ENCODE measurements at regions not wholly inside any gene's neighbourhood (a gene's known extent, or its start where the extent isn't known, plus 50 kb on each side); places are given as distances from the start of the nearest gene placed in this dataset.
"Not testable (repeated sequence)": the region's sequence is repeated elsewhere in the genome, so short reads cannot be mapped to it uniquely, and the experiment has no call there.

DNA sequence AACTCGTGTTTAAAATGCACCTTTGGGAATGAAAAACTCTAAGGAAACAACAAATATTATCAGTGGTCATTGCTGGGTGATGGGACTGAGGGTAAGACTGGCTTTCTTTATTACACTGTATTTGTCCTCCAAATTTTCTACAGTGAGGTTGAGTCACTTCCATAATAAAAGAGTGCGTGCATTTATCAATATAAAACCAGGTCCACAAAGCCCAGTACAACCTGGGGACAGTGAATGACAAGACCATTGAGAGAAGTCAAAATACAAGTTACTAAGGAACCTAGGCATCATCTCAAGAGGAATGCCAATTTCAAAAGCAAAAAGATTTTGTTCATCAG lies 76.4 kb downstream of the MAGED4 start:
- no peak for DNase-seq

DNA sequence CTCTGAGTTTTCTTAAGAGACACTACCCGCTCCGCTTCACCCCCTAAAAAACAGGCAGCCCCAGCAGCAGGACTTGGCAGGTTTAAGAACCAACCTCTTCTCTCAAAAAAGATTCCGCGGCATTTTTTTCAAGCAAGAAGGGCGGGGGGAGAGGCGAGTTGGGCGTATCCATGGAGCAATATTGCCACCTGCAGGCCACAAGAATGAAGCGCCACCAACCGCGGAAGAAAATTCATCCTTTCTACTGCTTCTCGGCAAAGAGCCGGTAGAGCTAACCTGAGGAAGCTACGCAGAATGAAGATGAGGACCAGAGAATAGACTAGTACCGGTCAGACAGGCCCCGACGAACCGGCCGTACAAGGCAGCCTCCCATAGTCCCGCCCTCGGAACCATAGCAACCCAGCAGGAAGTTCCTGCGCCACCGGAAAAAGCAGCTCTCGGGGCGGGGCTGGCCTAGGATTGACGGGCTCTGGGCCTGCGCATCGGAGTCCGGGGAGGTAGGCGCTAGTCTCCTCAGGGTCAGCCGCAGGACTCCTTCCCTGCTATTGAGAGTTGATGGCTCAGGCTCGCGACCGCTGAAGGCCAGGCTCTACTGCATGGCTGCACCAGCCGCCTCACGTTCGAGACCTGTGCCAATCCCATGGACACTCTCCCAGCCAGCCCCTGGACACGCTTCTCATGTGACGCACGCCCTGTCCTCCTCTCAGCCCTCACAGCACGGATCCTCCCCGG lies 76.9 kb downstream of the MAGED4 start:
- peak; percentile 87 for DNase-seq

DNA sequence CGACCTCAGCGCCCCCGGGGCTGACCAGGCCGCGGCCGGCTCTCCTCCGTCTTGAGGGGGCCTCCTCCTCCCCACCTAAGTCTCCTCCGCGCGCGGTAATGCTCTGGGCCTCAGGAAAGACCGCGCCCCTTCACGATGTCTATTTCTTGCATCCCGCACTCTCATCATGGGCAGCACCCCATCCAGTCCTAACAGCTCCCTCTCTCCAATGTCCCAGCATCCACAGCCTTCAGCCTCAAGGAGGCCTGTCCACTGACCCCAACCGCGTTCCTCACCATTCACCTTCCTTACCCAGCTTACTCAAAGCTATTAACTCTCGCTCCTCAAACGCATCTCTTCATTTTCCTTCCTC lies 77.5 kb downstream of the MAGED4 start:
- DNase-seq, result no peak

DNA sequence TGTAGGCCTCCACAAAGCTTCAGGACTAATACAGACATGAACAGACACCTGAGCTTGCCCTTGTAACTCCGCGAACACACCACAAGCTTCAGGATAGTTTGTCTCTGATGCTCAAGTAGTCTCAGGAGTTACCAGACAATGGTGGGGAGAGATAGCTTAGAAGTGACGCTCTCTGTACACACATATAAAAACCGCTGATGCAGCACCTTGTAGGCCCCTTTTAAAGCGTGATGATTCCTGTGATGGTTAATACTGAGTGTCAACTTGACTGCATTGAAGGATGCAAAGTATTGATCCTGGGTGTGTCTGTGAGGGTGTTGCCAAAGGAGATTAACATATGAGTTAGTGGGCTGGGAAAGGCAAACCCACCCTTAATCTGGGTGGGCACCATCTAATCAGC lies 78.7 kb downstream of the MAGED4 start:
- no peak for DNase-seq

DNA sequence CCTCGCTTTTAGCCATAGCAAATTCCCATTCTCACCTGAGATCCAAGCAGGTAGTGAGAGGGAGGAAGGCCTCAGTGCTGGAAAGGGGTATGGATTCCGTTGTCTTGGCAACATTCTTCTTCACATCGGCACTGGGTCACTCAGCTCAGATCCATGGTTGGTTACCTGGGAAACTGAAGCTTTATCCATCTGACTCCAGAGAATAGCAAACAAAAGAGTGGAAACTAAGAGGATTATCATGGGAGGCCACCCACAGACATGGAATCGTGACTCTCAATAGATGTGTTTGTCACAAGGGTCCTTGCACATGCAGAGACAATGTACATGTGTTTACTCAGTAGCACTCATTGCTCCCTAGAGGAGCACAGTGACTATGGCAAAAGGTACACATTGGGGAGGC lies 81.0 kb downstream of the MAGED4 start:
- no peak for DNase-seq

DNA sequence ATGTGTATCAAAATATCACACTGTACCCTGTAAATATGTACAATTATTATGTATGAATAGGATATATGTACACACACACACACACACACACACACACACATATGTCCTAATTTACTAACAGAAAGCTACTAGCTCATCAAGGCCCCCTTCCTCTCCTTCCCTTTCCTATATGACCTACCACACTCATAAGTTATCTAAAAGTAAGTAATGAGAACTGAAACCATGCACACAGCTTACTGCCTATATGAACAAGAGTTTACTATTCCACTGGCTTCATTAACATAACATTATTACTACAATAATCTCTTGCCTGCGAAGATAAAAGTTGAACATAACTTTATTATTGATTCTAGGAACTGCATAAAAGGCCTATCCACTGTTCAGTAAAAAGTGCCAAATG lies 83.8 kb downstream of the MAGED4 start:
- DNase-seq, result not testable (repeated sequence)

DNA sequence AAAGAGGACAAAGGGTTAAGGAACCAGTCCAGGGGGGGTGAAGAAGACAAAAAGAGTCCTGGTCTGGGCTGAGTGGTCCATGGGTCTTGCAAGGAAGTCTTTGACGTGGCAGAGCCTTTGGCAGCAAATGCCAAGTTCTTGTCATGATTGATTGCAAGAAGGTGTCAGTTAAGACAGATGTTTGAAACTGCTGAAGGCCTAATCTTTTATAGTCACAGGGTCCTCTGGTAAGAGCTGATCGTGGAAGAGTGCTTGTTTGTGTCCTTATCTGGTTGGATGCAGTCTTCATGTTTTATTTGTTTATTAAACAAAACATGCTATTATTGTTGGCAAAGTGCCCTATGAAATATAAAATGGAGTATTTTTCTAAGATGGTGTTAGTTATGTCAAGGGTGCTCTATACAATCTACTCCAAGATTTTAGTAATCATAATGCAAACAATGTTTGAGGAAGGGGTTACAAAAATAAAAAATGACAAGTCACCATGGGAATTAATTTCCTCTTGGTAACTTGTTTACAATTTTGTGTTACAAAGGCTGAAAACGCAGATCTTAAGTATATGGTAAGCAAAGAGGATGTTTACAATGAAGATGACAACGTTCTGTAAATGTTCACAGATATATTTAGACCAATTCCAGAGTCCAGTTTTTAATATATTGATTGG lies 85.9 kb downstream of the MAGED4 start:
- DNase-seq, result no peak

DNA sequence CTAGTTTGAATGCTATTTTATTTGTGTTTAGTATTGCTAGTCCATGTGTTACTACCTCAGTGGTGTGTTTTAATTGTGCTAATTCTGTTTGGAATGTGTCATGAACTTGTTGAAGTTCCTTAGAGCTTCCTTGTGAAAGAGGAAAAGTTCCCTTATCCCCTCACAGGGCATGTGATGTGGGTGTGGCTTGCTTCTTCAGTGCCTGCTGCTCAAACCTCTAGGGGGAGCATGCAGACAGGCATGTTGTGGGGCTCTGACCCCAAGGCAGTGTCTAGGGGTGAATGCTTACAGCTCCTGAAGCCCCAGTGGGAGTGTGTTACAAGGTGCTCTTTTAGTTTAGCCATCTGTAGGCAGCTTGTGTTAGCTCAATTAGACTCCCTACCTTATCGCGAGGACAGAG lies 86.5 kb downstream of the MAGED4 start:
- peak; percentile 5 for DNase-seq

DNA sequence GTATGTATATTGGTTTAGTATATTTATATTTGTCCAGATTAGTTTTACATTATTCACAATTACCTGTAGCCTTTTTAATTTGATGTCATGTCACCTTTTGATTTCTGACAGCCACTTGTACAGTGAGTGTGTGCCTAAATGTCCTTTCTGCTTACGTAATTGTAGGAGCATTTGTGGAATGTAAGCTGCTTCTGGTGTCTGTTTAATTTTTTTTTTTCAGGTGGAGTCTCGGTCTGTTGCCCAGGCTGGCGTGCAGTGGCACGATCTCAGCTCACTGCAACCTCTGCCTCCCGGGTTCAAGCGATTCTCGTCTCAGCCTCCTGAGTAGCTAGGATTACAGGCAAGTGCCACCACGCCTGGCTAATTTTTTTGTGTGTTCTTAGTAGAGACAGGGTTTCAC lies 91.2 kb upstream of the XAGE2 start:
- DNase-seq, result no peak

DNA sequence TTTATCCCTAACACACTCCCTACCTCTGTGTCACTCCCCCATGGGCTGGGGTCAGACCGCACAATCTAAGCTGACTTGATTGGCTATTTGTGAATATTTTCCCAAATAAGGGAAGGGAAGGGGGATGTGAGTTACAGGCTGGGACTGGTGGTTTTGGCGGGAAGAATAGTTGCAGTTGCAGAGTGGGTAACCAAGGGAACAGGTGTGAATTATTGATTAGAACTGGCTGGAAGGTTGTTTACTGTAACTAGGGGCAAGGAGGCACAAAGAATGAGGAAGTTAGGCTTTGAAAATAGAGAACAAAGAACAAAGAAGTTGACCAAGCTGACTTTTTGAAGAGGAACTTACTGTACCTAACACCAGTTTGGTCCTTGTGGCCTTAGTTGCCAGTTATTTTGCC lies 88.0 kb upstream of the XAGE2 start:
- no peak for DNase-seq

DNA sequence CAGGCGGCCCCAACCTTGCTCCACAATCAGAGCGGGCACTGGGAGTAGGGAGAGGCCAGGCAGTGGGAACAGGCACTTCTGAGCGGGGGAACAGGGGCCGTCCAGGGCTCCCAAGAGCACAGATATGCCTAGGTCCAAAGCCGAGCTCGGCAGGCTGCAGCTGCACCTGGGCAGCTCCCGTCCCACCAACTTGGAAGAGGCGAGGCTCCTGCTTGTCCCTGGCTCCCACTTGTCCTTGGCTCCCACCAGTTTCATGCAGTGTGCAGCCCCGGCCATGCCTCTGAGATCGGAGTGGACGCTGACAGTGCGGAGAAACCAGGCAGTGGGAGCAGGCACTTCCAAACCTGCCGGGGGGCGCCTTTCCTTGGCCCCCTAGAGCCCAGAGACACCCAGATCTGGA lies 84.0 kb upstream of the XAGE2 start:
- DNase-seq, result no peak

DNA sequence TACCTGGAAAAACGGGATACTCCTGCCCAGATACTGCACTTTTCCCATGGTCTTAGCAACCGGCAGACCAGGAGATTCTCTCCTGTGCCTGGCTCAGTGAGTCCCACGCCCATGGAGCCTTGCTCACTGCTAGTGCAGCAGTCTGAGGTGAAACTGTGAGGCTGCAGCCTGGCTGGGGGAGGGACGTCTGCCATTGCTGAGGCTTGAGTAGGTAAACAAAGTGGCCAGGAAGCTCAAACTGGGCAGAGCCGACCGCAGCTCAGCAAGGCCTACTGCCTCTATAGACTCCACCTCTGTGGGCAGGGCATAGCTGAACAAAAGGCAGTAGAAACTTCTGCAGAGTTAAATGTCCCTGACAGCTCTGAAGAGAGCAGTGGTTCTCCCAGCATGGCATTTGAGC lies 69.9 kb upstream of the XAGE2 start:
- not testable (repeated sequence) for DNase-seq

DNA sequence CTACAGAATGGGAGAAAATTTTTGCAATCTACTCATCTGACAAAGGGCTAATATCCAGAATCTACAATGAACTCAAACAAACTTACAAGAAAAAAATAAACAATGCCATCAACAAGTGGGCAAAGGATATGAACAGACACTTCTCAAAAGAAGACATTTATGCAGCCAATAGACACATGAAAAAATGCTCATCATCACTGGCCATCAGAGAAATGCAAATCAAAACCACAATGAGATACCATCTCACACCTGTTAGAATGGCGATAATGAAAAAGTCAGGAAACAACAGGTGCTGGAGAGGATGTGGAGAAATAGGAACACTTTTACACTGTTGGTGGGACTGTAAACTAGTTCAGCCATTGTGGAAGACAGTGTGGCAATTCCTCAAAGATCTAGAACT lies 60.3 kb upstream of the XAGE2 start:
- DNase-seq, result not testable (repeated sequence)
